Nephron progenitor cell (in vitro differentiated cells): ENCODE measurements at regions not wholly inside any gene's neighbourhood (a gene's known extent, or its start where the extent isn't known, plus 50 kb on each side); places are given as distances from the start of the nearest gene placed in this dataset.
A peak's percentile ranks its signal among the peaks of the same experiment; 100 is the strongest.
"Not testable (repeated sequence)": the region's sequence is repeated elsewhere in the genome, so short reads cannot be mapped to it uniquely, and the experiment has no call there.

Experiments used
- DNase-seq: peaks from one replicate; pipeline ENCODE4 v3.0.0; 2021
- H3K27ac Mint-ChIP-seq: 2 replicates; pipeline ENCODE4 v1.8.0; 2021; ENCODE audit warnings: mild to moderate bottlenecking, moderate library complexity, mixed read lengths
- H3K27me3 Mint-ChIP-seq: 2 replicates; pipeline ENCODE4 v1.8.0; 2021; ENCODE audit warnings: mild to moderate bottlenecking, low read depth, mixed read lengths; ENCODE audit not compliant: poor library complexity
- H3K36me3 Mint-ChIP-seq: 2 replicates; pipeline ENCODE4 v1.8.0; 2021; ENCODE audit warnings: low read depth, mixed read lengths
- H3K4me1 Mint-ChIP-seq: 2 replicates; pipeline ENCODE4 v1.8.0; 2021; ENCODE audit warnings: mixed read lengths
- H3K4me3 Mint-ChIP-seq: 2 replicates; pipeline ENCODE4 v1.8.0; 2021; ENCODE audit warnings: mild to moderate bottlenecking, moderate library complexity, mixed read lengths
- H3K9me3 Mint-ChIP-seq: 2 replicates; pipeline ENCODE4 v1.8.0; 2021; ENCODE audit warnings: mild to moderate bottlenecking, moderate library complexity, mixed read lengths
- CTCF ChIP-seq: fragments of 200-600 bp; sonication (generic); IDR thresholded peaks from 2 replicates; pipeline ENCODE4 v1.5.0; 2021; ENCODE audit warnings: antibody characterized with exemption

- Mint-ChIP-seq H3K9me3 (peaks cover 12% of the 10 kb centered on the region), H3K36me3 (no peaks in the 10 kb centered on the region), H3K27ac (no peak overlapping the region), H3K4me1 (peaks cover 31% of the 10 kb centered on the region), H3K27me3 (no peaks in the 10 kb centered on the region), H3K4me3 (no peak overlapping the region)
- TF ChIP-seq CTCF: no peak
- DNase-seq: no peak
Observed at GRCh38 chr18:32871786-32872185, 99.0 kb upstream of the KLHL14 start.

GRCh38 chr18:32870611-32871010 lies 97.8 kb upstream of the KLHL14 start:
- Mint-ChIP-seq H3K4me3 (no peak overlapping the region), H3K9me3 (peaks cover 12% of the 10 kb centered on the region), H3K4me1 (peaks cover 34% of the 10 kb centered on the region), H3K27me3 (no peaks in the 10 kb centered on the region), H3K36me3 (no peaks in the 10 kb centered on the region), H3K27ac (no peak overlapping the region)
- no peak for DNase-seq
- no peak for TF ChIP-seq CTCF

- DNase-seq: no peak
- Mint-ChIP-seq H3K4me1 (peaks cover 34% of the 10 kb centered on the region), H3K27ac (peak overlapping the region; percentile 74), H3K9me3 (peaks cover 6% of the 10 kb centered on the region), H3K4me3 (no peak overlapping the region), H3K36me3 (peaks cover 6% of the 10 kb centered on the region), H3K27me3 (no peaks in the 10 kb centered on the region)
- TF ChIP-seq CTCF: no peak
Observed at GRCh38 chr18:32868406-32868805, 95.6 kb upstream of the KLHL14 start.

- no peaks in the 10 kb centered on the region for H3K27me3 Mint-ChIP-seq
- H3K4me1 Mint-ChIP-seq: peaks cover 34% of the 10 kb centered on the region
- peaks cover 6% of the 10 kb centered on the region for H3K36me3 Mint-ChIP-seq
- H3K9me3 Mint-ChIP-seq: peaks cover 8% of the 10 kb centered on the region
- peak; percentile 5 for DNase-seq
- TF ChIP-seq CTCF: no peak
- peak overlapping the region; percentile 74 for H3K27ac Mint-ChIP-seq
- peak overlapping the region; percentile 37 for H3K4me3 Mint-ChIP-seq
Observed at GRCh38 chr18:32867936-32868335, 95.1 kb upstream of the KLHL14 start.

- peaks cover 39% of the 10 kb centered on the region for H3K4me1 Mint-ChIP-seq
- no peak overlapping the region for H3K4me3 Mint-ChIP-seq
- no peaks in the 10 kb centered on the region for H3K27me3 Mint-ChIP-seq
- no peak for TF ChIP-seq CTCF
- H3K9me3 Mint-ChIP-seq: peaks cover 14% of the 10 kb centered on the region
- peaks cover 12% of the 10 kb centered on the region for H3K36me3 Mint-ChIP-seq
- DNase-seq: no peak
- peak overlapping the region; percentile 74 for H3K27ac Mint-ChIP-seq
Observed at GRCh38 chr18:32867330-32867729, 94.5 kb upstream of the KLHL14 start.

- not testable (repeated sequence) for H3K4me3 Mint-ChIP-seq, DNase-seq, H3K27ac Mint-ChIP-seq, H3K27me3 Mint-ChIP-seq
- Mint-ChIP-seq H3K4me1 (peaks cover 11% of the 10 kb centered on the region), H3K9me3 (peaks cover 14% of the 10 kb centered on the region), H3K36me3 (peaks cover 12% of the 10 kb centered on the region)
Observed at GRCh38 chr18:32862031-32862430, 89.2 kb upstream of the KLHL14 start.
